ENCODE measurements at regions not wholly inside any gene's neighbourhood (a gene's known extent, or its start where the extent isn't known, plus 50 kb on each side); places are given as distances from the start of the nearest gene placed in this dataset.

DNA sequence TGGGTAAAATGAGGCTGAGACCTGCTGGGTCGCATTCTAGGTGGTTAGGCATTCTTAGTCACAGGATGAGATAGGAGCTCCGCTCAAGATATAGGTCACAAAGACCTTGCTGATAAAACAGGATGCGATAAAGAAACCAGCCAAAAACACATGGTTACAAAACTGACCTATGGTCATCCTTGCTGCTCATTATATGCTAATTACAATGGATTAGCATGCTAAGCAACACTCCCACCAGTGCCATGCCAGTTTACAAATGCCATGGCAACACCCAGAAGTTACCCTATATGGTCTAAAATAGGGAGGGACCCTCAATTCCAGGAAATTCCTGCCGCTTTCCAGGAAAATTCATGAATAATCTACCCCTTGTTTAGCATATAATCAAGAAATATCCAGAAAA lies 132.4 kb downstream of the BRMS1L start:
- TF ChIP-seq, protein P1, sequence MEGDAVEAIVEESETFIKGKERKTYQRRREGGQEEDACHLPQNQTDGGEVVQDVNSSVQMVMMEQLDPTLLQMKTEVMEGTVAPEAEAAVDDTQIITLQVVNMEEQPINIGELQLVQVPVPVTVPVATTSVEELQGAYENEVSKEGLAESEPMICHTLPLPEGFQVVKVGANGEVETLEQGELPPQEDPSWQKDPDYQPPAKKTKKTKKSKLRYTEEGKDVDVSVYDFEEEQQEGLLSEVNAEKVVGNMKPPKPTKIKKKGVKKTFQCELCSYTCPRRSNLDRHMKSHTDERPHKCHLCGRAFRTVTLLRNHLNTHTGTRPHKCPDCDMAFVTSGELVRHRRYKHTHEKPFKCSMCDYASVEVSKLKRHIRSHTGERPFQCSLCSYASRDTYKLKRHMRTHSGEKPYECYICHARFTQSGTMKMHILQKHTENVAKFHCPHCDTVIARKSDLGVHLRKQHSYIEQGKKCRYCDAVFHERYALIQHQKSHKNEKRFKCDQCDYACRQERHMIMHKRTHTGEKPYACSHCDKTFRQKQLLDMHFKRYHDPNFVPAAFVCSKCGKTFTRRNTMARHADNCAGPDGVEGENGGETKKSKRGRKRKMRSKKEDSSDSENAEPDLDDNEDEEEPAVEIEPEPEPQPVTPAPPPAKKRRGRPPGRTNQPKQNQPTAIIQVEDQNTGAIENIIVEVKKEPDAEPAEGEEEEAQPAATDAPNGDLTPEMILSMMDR (IDR thresholded peaks at IDR 0.05 in 8 of 11, conservative IDR thresholded peaks at IDR 0.05 in 3 of 11): no peak
- no peak for TF ChIP-seq POLR2AphosphoS5 (IDR thresholded peaks at IDR 0.05)
- TF ChIP-seq POLR2A (IDR thresholded peaks at IDR 0.05): no peak

Data from spleen (tissue), 7 donors.